Prostate gland (tissue), 2 donors: ENCODE measurements at regions not wholly inside any gene's neighbourhood (a gene's known extent, or its start where the extent isn't known, plus 50 kb on each side); places are given as distances from the start of the nearest gene placed in this dataset.

ENCODE experiments used
- DNase-seq: peaks from one replicate; pipeline ENCODE4 v3.0.0-alpha.2; 2019; ENCODE audit warnings: low spot score
- H3K27ac ChIP-seq, 2 donors: fragments of 200-600 bp; sonication (generic); 2 replicates each; pipeline ENCODE4 v1.5.1; 2017 to 2019
- H3K27me3 ChIP-seq: fragments of 200-600 bp; sonication (generic); replicated peaks from 2 replicates; pipeline ENCODE4 v1.5.1; 2019; ENCODE audit not compliant: insufficient read depth
- H3K36me3 ChIP-seq, 2 donors: fragments of 200-600 bp; sonication (generic); 1 replicate in 1 of 2; 2 replicates in 1 of 2; pipeline versions ENCODE4 v1.5.1 to v1.8.1; 2017 to 2019
- H3K4me1 ChIP-seq: fragments of 200-600 bp; sonication (generic); replicated peaks from 2 replicates; pipeline ENCODE4 v1.5.1; 2019
- H3K4me3 ChIP-seq, 2 donors: fragments of 200-600 bp; sonication (generic); 2 replicates each; pipeline ENCODE4 v1.5.1; 2017 to 2019
- H3K9me3 ChIP-seq: fragments of 200-600 bp; sonication (generic); 2 replicates; pipeline ENCODE4 v1.5.1; 2017
- CTCF ChIP-seq, 4 experiments: fragments of 200-600 bp in 2 of 4; fragments of 450-650 bp in 2 of 4; sonication (generic) in 2 of 4; IDR thresholded peaks; 1 replicate in 3 of 4; 2 replicates in 1 of 4; pipeline ENCODE4 v1.5.1; 2016 to 2019; ENCODE audit warnings: antibody characterized with exemption in 4 of 4, mild to moderate bottlenecking in 2 of 4, moderate library complexity in 2 of 4
- POLR2A ChIP-seq: fragments of 450-650 bp; IDR thresholded peaks from one replicate; pipeline ENCODE4 v1.6.1; 2016; ENCODE audit warnings: antibody characterized with exemption, mild to moderate bottlenecking
- POLR2AphosphoS5 ChIP-seq: sonication (generic); formaldehyde crosslinking; IDR thresholded peaks from one replicate; pipeline ENCODE4 v1.6.1; 2017; ENCODE audit warnings: antibody characterized with exemption
- WGBS: methylation state at CpG from one replicate; pipeline ENCODE4 v1.1.5; 2018; 5-methylcytosine and 5-hydroxymethylcytosine counted together
- intact Hi-C: fragments of 100-400 bp; cut with DNase I; formaldehyde crosslinking; loops from one replicate; pipeline ENCODE4 v1.14.2; 2022

GRCh38 chr15:79673416-79674123 is 223.2 kb downstream of the MTHFS start:
- Histone ChIP-seq H3K4me1 (no peaks in the 10 kb centered on the region), H3K9me3 (no peaks in the 10 kb centered on the region), H3K27ac (no peak overlapping the region), H3K27me3 (no peaks in the 10 kb centered on the region), H3K4me3 (no peak overlapping the region), H3K36me3 (no peaks in the 10 kb centered on the region)
- DNase-seq, result no peak
- no peak for TF ChIP-seq POLR2A
- no peak for TF ChIP-seq POLR2AphosphoS5
- no peak for TF ChIP-seq CTCF (IDR thresholded peaks at IDR 0.05)
- intact Hi-C loops, result no loop called here
- 65% methylated on average over 4 of the region's 4 CpGs for WGBS

DNA sequence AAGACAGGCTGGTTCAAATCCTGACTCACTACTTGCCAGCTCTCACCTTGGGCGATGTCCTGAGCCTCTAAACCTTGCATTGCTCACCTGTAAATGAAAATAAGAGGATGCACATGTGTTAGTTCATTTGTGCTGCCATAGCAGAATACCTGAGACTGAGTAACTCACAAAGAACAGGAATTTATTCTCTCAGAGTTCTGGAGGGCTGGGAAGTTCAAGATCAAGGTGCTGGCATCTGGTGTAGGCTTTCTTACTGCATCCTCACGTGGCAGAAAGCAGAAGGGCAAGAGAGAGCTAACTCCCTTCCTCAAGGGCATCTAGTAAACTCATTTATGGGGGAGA is 222.7 kb downstream of the MTHFS start:
- WGBS, result 38% methylated on average over 2 of the region's 2 CpGs
- Histone ChIP-seq H3K36me3 (no peaks in the 10 kb centered on the region), H3K4me1 (no peaks in the 10 kb centered on the region), H3K9me3 (no peaks in the 10 kb centered on the region), H3K4me3 (no peak overlapping the region), H3K27me3 (no peaks in the 10 kb centered on the region), H3K27ac (no peak overlapping the region)
- TF ChIP-seq CTCF (IDR thresholded peaks at IDR 0.05) (no peak), POLR2A (no peak), POLR2AphosphoS5 (no peak)
- no peak for DNase-seq
- intact Hi-C loops, result no loop called here

DNA sequence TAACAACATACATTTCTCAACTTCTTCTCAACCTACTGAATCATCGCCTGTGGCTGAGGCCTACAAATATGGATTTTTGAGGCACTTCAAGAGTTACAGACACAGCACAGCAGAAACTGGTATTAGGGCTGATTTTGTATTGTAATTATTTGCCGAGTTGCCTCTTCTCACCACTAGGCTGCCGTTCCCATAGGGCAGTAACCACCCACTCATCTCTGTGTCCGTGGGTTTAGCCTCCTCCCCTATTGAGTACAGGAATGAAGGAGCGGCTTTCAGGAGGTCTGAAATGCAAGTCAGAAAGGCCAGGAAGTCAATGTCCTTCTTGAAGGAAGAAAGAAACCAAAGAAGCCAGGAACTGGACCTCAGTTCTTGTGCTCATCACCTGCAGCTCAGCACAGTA is 220.8 kb downstream of the MTHFS start:
- Histone ChIP-seq H3K4me1 (no peaks in the 10 kb centered on the region), H3K9me3 (no peaks in the 10 kb centered on the region), H3K36me3 (no peaks in the 10 kb centered on the region), H3K27ac (no peak overlapping the region), H3K27me3 (no peaks in the 10 kb centered on the region), H3K4me3 (no peak overlapping the region)
- WGBS, result 78% methylated on average over 5 of the region's 5 CpGs
- DNase-seq, result no peak
- TF ChIP-seq POLR2AphosphoS5 (no peak), CTCF (IDR thresholded peaks at IDR 0.05) (no peak), POLR2A (no peak)
- intact Hi-C loops, result no loop called here

- WGBS, result 82% methylated on average over 2 of the region's 2 CpGs
- TF ChIP-seq POLR2AphosphoS5 (no peak), CTCF (IDR thresholded peaks at IDR 0.05) (no peak), POLR2A (no peak)
- Histone ChIP-seq H3K27ac (no peak overlapping the region), H3K27me3 (no peaks in the 10 kb centered on the region), H3K4me3 (no peak overlapping the region), H3K36me3 (no peaks in the 10 kb centered on the region), H3K4me1 (no peaks in the 10 kb centered on the region), H3K9me3 (no peaks in the 10 kb centered on the region)
- DNase-seq, result no peak
- intact Hi-C loops, result no loop called here
Observed at GRCh38 chr15:79676621-79677020, 220.2 kb downstream of the MTHFS start.

DNA sequence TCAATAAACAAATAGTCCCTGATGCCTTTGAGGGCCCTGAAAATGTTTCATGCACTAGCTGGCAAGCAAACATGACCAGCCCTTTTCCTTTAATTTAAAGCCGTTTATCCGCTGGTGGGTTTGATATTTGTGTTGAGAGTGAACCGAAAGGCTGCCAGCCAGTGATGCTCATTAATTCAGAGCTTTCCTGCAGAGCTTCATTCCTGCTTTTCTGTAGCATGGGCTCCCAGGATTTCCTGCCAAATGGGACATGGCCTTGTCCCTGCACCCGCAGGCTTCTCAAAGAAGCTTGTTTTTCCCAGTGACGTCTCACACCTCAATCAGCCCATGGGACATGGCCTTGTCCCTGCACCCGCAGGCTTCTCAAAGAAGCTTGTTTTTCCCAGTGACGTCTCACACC is 219.6 kb downstream of the MTHFS start:
- intact Hi-C loops, result no loop called here
- DNase-seq, result no peak
- TF ChIP-seq CTCF (IDR thresholded peaks at IDR 0.05) (no peak), POLR2A (no peak), POLR2AphosphoS5 (no peak)
- WGBS, result 48% methylated on average over 7 of the region's 7 CpGs
- Histone ChIP-seq H3K4me1 (no peaks in the 10 kb centered on the region), H3K4me3 (no peak overlapping the region), H3K36me3 (no peaks in the 10 kb centered on the region), H3K27ac (no peak overlapping the region), H3K9me3 (no peaks in the 10 kb centered on the region), H3K27me3 (no peaks in the 10 kb centered on the region)
